ENCODE measurements at regions not wholly inside any gene's neighbourhood (a gene's known extent, or its start where the extent isn't known, plus 50 kb on each side); places are given as distances from the start of the nearest gene placed in this dataset.
A peak's percentile ranks its signal among the peaks of the same experiment; 100 is the strongest.
"Not testable (repeated sequence)": the region's sequence is repeated elsewhere in the genome, so short reads cannot be mapped to it uniquely, and the experiment has no call there.

GRCh38 chr6:139446768-139447655 is 72.6 kb upstream of the CITED2 start:
- no peak for DNase-seq

- DNase-seq: no peak
These were observed 71.8 kb upstream of the CITED2 start for GRCh38 chr6:139446138-139446715.

GRCh38 chr6:139444273-139444787 is 69.9 kb upstream of the CITED2 start:
- DNase-seq: not testable (repeated sequence)

- no peak for DNase-seq
These were observed 69.0 kb upstream of the CITED2 start for GRCh38 chr6:139443231-139444112.

GRCh38 chr6:139442188-139442671 is 67.8 kb upstream of the CITED2 start:
- DNase-seq: no peak

- DNase-seq: no peak
These were observed 64.9 kb upstream of the CITED2 start for GRCh38 chr6:139439349-139439748.

- DNase-seq: no peak
These were observed 64.3 kb upstream of the CITED2 start for GRCh38 chr6:139438775-139439174.

- no peak for DNase-seq
These were observed 62.5 kb upstream of the CITED2 start for GRCh38 chr6:139436957-139437348.

GRCh38 chr6:139436200-139436956 is 61.9 kb upstream of the CITED2 start:
- DNase-seq: no peak

- DNase-seq: no peak
These were observed 59.4 kb upstream of the CITED2 start for GRCh38 chr6:139433631-139434419.

- DNase-seq: no peak
These were observed 57.1 kb upstream of the CITED2 start for GRCh38 chr6:139431602-139431956.

- DNase-seq: no peak
These were observed 56.6 kb upstream of the CITED2 start for GRCh38 chr6:139430899-139431601.

- no peak for DNase-seq
These were observed 55.2 kb upstream of the CITED2 start for GRCh38 chr6:139429580-139430145.

- DNase-seq: no peak
These were observed 52.8 kb upstream of the CITED2 start for GRCh38 chr6:139427199-139427598.

- no peak for DNase-seq
These were observed 52.3 kb upstream of the CITED2 start for GRCh38 chr6:139426795-139427194.

GRCh38 chr6:139425780-139426179 is 51.3 kb upstream of the CITED2 start:
- no peak for DNase-seq

- DNase-seq: peak; percentile 14
These were observed 49.7 kb upstream of the CITED2 start for GRCh38 chr6:139423971-139424667.

Measured in NCI-H1105 treated with DMSO at 0.1 percent for 48 hours (cell line).